ENCODE measurements at regions not wholly inside any gene's neighbourhood (a gene's known extent, or its start where the extent isn't known, plus 50 kb on each side); places are given as distances from the start of the nearest gene placed in this dataset.

DNA sequence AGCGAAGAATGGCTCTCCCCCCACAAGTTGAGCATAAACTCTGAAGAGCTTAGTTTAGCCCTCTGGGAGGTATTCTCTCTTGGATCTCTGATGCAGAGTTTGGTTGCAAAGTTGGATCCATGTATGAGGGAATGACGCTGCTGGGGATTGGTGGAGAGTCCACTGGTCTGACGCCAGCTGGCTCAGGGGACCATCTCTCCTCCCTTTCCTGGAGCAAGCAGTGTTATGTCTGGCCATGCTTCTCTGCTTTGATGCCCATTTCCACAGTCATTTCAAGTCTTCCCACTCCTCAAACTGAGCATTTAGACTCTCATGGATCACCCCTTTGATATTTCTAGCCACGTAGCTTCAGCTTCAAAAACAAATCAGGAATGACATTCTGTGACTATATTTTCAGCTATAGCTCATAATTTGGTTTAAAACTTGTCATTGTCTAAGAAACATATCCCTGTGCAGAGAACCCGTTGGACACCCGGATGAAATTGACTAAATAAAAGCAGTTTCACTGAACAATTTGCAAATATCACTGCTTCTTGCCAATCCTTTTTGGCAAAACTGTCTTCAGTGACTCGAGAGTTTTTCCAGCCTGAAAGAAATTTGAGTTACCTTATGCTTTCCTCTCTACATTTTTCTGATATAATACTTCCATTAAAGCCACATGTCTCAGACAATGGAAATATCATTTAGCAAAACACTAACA, 193.4 kb upstream of the CDH11 start:
- ChIA-PET CTCF (no interaction called here), POLR2A (no interaction called here)
- Mint-ChIP-seq H3K36me3 (0 out of 2 replicates have a peak, but pooled peaks cover 4% of the 10 kb centered on the region), H3K27ac (no peak overlapping the region), H3K9me3 (no peaks in the 10 kb centered on the region), H3K27me3 (ENCODE audit: low read depth) (peaks cover 33% of the 10 kb centered on the region), H3K4me1 (peaks cover 40% of the 10 kb centered on the region), H3K4me3 (no peak overlapping the region)
- DNase-seq (ENCODE audit: low spot score) (no peak), ATAC-seq (no peak)
- TF ChIP-seq, protein P1, sequence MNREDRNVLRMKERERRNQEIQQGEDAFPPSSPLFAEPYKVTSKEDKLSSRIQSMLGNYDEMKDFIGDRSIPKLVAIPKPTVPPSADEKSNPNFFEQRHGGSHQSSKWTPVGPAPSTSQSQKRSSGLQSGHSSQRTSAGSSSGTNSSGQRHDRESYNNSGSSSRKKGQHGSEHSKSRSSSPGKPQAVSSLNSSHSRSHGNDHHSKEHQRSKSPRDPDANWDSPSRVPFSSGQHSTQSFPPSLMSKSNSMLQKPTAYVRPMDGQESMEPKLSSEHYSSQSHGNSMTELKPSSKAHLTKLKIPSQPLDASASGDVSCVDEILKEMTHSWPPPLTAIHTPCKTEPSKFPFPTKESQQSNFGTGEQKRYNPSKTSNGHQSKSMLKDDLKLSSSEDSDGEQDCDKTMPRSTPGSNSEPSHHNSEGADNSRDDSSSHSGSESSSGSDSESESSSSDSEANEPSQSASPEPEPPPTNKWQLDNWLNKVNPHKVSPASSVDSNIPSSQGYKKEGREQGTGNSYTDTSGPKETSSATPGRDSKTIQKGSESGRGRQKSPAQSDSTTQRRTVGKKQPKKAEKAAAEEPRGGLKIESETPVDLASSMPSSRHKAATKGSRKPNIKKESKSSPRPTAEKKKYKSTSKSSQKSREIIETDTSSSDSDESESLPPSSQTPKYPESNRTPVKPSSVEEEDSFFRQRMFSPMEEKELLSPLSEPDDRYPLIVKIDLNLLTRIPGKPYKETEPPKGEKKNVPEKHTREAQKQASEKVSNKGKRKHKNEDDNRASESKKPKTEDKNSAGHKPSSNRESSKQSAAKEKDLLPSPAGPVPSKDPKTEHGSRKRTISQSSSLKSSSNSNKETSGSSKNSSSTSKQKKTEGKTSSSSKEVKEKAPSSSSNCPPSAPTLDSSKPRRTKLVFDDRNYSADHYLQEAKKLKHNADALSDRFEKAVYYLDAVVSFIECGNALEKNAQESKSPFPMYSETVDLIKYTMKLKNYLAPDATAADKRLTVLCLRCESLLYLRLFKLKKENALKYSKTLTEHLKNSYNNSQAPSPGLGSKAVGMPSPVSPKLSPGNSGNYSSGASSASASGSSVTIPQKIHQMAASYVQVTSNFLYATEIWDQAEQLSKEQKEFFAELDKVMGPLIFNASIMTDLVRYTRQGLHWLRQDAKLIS (CRISPR knock-in tag; IDR thresholded peaks at IDR 0.05; ENCODE audit: borderline replicate concordance), result no peak
- no peak for TF ChIP-seq IRF2 (CRISPR knock-in tag; IDR thresholded peaks at IDR 0.05; ENCODE audit: borderline replicate concordance, low read depth)
- TF ChIP-seq, protein P2, sequence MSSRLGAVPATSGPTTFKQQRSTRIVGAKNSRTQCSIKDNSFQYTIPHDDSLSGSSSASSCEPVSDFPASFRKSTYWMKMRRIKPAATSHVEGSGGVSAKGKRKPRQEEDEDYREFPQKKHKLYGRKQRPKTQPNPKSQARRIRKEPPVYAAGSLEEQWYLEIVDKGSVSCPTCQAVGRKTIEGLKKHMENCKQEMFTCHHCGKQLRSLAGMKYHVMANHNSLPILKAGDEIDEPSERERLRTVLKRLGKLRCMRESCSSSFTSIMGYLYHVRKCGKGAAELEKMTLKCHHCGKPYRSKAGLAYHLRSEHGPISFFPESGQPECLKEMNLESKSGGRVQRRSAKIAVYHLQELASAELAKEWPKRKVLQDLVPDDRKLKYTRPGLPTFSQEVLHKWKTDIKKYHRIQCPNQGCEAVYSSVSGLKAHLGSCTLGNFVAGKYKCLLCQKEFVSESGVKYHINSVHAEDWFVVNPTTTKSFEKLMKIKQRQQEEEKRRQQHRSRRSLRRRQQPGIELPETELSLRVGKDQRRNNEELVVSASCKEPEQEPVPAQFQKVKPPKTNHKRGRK (CRISPR knock-in tag; IDR thresholded peaks at IDR 0.05; ENCODE audit: borderline replicate concordance), result no peak
- TF ChIP-seq ZNF138 (CRISPR knock-in tag; conservative IDR thresholded peaks at IDR 0.05), result no peak

DNA sequence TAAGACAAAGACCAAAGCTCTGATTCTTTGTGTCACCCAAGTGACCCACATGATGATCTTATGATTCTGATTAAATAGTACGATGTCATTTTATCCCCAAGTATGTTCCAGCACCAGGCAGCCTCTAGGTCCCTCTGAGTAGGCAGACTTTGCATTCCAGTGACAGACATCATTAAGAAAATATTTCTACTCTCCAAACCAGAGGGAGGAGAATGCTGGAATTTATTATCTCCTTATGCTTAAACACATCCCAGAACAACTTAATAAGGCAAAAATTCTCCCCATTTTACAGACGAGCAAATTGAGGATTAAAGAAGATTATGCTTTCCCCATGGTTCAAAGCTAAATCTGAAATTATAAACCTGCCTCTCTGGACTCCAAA, 192.8 kb upstream of the CDH11 start:
- Mint-ChIP-seq H3K4me1 (peaks cover 38% of the 10 kb centered on the region), H3K4me3 (no peak overlapping the region), H3K36me3 (0 out of 2 replicates have a peak, but pooled peaks cover 4% of the 10 kb centered on the region), H3K27ac (no peak overlapping the region), H3K9me3 (no peaks in the 10 kb centered on the region), H3K27me3 (ENCODE audit: low read depth) (peaks cover 33% of the 10 kb centered on the region)
- no peak for ATAC-seq
- ChIA-PET POLR2A (no interaction called here), CTCF (no interaction called here)
- TF ChIP-seq RELA (CRISPR knock-in tag; IDR thresholded peaks at IDR 0.05; ENCODE audit: borderline replicate concordance) (no peak), ESRRA (CRISPR knock-in tag; IDR thresholded peaks at IDR 0.05; ENCODE audit: borderline replicate concordance) (no peak), ZNF423 (CRISPR knock-in tag; IDR thresholded peaks at IDR 0.05) (no peak), NFATC4 (CRISPR knock-in tag; IDR thresholded peaks at IDR 0.05) (no peak), ZBTB21 (CRISPR knock-in tag; IDR thresholded peaks at IDR 0.05; ENCODE audit: borderline replicate concordance) (no peak), ZNF232 (CRISPR knock-in tag; IDR thresholded peaks at IDR 0.05) (no peak), EMX1 (CRISPR knock-in tag; IDR thresholded peaks at IDR 0.05) (no peak), ATF1 (CRISPR knock-in tag; IDR thresholded peaks at IDR 0.05) (no peak)
- TF ChIP-seq, protein P3, sequence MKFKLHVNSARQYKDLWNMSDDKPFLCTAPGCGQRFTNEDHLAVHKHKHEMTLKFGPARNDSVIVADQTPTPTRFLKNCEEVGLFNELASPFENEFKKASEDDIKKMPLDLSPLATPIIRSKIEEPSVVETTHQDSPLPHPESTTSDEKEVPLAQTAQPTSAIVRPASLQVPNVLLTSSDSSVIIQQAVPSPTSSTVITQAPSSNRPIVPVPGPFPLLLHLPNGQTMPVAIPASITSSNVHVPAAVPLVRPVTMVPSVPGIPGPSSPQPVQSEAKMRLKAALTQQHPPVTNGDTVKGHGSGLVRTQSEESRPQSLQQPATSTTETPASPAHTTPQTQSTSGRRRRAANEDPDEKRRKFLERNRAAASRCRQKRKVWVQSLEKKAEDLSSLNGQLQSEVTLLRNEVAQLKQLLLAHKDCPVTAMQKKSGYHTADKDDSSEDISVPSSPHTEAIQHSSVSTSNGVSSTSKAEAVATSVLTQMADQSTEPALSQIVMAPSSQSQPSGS (CRISPR knock-in tag; IDR thresholded peaks at IDR 0.05; ENCODE audit: borderline replicate concordance, low read depth), result no peak
- TF ChIP-seq, protein P4, sequence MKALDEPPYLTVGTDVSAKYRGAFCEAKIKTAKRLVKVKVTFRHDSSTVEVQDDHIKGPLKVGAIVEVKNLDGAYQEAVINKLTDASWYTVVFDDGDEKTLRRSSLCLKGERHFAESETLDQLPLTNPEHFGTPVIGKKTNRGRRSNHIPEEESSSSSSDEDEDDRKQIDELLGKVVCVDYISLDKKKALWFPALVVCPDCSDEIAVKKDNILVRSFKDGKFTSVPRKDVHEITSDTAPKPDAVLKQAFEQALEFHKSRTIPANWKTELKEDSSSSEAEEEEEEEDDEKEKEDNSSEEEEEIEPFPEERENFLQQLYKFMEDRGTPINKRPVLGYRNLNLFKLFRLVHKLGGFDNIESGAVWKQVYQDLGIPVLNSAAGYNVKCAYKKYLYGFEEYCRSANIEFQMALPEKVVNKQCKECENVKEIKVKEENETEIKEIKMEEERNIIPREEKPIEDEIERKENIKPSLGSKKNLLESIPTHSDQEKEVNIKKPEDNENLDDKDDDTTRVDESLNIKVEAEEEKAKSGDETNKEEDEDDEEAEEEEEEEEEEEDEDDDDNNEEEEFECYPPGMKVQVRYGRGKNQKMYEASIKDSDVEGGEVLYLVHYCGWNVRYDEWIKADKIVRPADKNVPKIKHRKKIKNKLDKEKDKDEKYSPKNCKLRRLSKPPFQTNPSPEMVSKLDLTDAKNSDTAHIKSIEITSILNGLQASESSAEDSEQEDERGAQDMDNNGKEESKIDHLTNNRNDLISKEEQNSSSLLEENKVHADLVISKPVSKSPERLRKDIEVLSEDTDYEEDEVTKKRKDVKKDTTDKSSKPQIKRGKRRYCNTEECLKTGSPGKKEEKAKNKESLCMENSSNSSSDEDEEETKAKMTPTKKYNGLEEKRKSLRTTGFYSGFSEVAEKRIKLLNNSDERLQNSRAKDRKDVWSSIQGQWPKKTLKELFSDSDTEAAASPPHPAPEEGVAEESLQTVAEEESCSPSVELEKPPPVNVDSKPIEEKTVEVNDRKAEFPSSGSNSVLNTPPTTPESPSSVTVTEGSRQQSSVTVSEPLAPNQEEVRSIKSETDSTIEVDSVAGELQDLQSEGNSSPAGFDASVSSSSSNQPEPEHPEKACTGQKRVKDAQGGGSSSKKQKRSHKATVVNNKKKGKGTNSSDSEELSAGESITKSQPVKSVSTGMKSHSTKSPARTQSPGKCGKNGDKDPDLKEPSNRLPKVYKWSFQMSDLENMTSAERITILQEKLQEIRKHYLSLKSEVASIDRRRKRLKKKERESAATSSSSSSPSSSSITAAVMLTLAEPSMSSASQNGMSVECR (CRISPR knock-in tag; IDR thresholded peaks at IDR 0.05; ENCODE audit: borderline replicate concordance), result no peak
- TF ChIP-seq, protein P5, sequence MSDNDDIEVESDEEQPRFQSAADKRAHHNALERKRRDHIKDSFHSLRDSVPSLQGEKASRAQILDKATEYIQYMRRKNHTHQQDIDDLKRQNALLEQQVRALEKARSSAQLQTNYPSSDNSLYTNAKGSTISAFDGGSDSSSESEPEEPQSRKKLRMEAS (CRISPR knock-in tag; IDR thresholded peaks at IDR 0.05), result no peak
- TF ChIP-seq, protein P6, sequence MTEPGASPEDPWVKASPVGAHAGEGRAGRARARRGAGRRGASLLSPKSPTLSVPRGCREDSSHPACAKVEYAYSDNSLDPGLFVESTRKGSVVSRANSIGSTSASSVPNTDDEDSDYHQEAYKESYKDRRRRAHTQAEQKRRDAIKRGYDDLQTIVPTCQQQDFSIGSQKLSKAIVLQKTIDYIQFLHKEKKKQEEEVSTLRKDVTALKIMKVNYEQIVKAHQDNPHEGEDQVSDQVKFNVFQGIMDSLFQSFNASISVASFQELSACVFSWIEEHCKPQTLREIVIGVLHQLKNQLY (CRISPR knock-in tag; IDR thresholded peaks at IDR 0.05), result no peak
- TF ChIP-seq, protein P7, sequence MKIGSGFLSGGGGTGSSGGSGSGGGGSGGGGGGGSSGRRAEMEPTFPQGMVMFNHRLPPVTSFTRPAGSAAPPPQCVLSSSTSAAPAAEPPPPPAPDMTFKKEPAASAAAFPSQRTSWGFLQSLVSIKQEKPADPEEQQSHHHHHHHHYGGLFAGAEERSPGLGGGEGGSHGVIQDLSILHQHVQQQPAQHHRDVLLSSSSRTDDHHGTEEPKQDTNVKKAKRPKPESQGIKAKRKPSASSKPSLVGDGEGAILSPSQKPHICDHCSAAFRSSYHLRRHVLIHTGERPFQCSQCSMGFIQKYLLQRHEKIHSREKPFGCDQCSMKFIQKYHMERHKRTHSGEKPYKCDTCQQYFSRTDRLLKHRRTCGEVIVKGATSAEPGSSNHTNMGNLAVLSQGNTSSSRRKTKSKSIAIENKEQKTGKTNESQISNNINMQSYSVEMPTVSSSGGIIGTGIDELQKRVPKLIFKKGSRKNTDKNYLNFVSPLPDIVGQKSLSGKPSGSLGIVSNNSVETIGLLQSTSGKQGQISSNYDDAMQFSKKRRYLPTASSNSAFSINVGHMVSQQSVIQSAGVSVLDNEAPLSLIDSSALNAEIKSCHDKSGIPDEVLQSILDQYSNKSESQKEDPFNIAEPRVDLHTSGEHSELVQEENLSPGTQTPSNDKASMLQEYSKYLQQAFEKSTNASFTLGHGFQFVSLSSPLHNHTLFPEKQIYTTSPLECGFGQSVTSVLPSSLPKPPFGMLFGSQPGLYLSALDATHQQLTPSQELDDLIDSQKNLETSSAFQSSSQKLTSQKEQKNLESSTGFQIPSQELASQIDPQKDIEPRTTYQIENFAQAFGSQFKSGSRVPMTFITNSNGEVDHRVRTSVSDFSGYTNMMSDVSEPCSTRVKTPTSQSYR (CRISPR knock-in tag; IDR thresholded peaks at IDR 0.05), result no peak
- DNase-seq (ENCODE audit: low spot score), result no peak

Data from WTC11 (cell line).